Colonic mucosa (tissue), 4 donors: ENCODE measurements at regions not wholly inside any gene's neighbourhood (a gene's known extent, or its start where the extent isn't known, plus 50 kb on each side); places are given as distances from the start of the nearest gene placed in this dataset.

ENCODE experiments used
- DNase-seq: peaks from one replicate; pipeline ENCODE4 v3.0.0-alpha.2; 2020
- H3K27ac ChIP-seq: fragments of 200-600 bp; one replicate; pipeline ENCODE4 v1.8.0; 2021
- H3K27me3 ChIP-seq: fragments of 200-600 bp; one replicate; pipeline ENCODE4 v1.8.0; 2021
- H3K36me3 ChIP-seq: fragments of 200-600 bp; one replicate; pipeline ENCODE4 v1.8.0; 2021
- H3K4me1 ChIP-seq: fragments of 200-600 bp; one replicate; pipeline ENCODE4 v1.8.0; 2021; ENCODE audit warnings: mild to moderate bottlenecking
- H3K4me3 ChIP-seq: fragments of 200-600 bp; one replicate; pipeline ENCODE4 v1.8.0; 2021
- H3K9ac ChIP-seq, 2 donors: one replicate each; pipeline ENCODE4 v1.7.0; 2013; ENCODE audit warnings: control low read depth in 2 of 2, low read depth in 2 of 2, low read length in 2 of 2
- H3K9me3 ChIP-seq: fragments of 200-600 bp; one replicate; pipeline ENCODE4 v1.8.0; 2021
- CTCF ChIP-seq: fragments of 200-600 bp; IDR thresholded peaks from one replicate; pipeline ENCODE4 v1.8.0; 2022; ENCODE audit warnings: antibody characterized with exemption, mild to moderate bottlenecking
- intact Hi-C: fragments of 100-400 bp; cut with DNase I; formaldehyde crosslinking; loops from one replicate; pipeline ENCODE4 v1.14.1; 2022
- donor health status: healthy.
- donor health status: DM: no; HTN: no; CAD: no.
- donor health status: DM: no; HTN: no; CAD: no.

- Histone ChIP-seq H3K27me3 (peaks cover 6% of the 10 kb centered on the region), H3K36me3 (no peaks in the 10 kb centered on the region), H3K4me3 (no peak overlapping the region), H3K9me3 (no peaks in the 10 kb centered on the region), H3K27ac (no peak overlapping the region), H3K9ac (no peak overlapping the region), H3K4me1 (no peaks in the 10 kb centered on the region)
- intact Hi-C loops: no loop called here
- no peak for DNase-seq
- no peak for TF ChIP-seq CTCF
Measured at GRCh38 chr15:77695548-77695947, 62.8 kb upstream of the LINGO1 start.

- Histone ChIP-seq H3K9ac (no peak overlapping the region), H3K4me1 (no peaks in the 10 kb centered on the region), H3K4me3 (no peak overlapping the region), H3K27ac (no peak overlapping the region), H3K36me3 (no peaks in the 10 kb centered on the region), H3K27me3 (peaks cover 6% of the 10 kb centered on the region), H3K9me3 (no peaks in the 10 kb centered on the region)
- DNase-seq: no peak
- TF ChIP-seq CTCF: no peak
- intact Hi-C loops: no loop called here
Measured at GRCh38 chr15:77693576-77693975, 60.9 kb upstream of the LINGO1 start.

GRCh38 chr15:77692614-77693013 lies 59.9 kb upstream of the LINGO1 start:
- H3K27me3 ChIP-seq: peaks cover 6% of the 10 kb centered on the region
- intact Hi-C loops: no loop called here
- no peak overlapping the region for H3K27ac ChIP-seq
- H3K9ac ChIP-seq: no peak overlapping the region
- H3K9me3 ChIP-seq: no peaks in the 10 kb centered on the region
- TF ChIP-seq CTCF: no peak
- no peak overlapping the region for H3K4me3 ChIP-seq
- H3K4me1 ChIP-seq: no peaks in the 10 kb centered on the region
- no peaks in the 10 kb centered on the region for H3K36me3 ChIP-seq
- DNase-seq: no peak

- Histone ChIP-seq H3K36me3 (no peaks in the 10 kb centered on the region), H3K4me3 (no peak overlapping the region), H3K4me1 (no peaks in the 10 kb centered on the region), H3K9me3 (no peaks in the 10 kb centered on the region), H3K27me3 (peaks cover 6% of the 10 kb centered on the region), H3K27ac (no peak overlapping the region), H3K9ac (no peak overlapping the region)
- no peak for DNase-seq
- intact Hi-C loops: no loop called here
- no peak for TF ChIP-seq CTCF
Measured at GRCh38 chr15:77691607-77692006, 58.9 kb upstream of the LINGO1 start.

GRCh38 chr15:77689821-77690220 lies 57.1 kb upstream of the LINGO1 start:
- H3K4me3 ChIP-seq: no peak overlapping the region
- no peak for DNase-seq
- H3K9me3 ChIP-seq: no peaks in the 10 kb centered on the region
- no peak overlapping the region for H3K27ac ChIP-seq
- intact Hi-C loops: no loop called here
- no peak overlapping the region for H3K9ac ChIP-seq
- TF ChIP-seq CTCF: no peak
- H3K4me1 ChIP-seq: no peaks in the 10 kb centered on the region
- H3K36me3 ChIP-seq: no peaks in the 10 kb centered on the region
- no peaks in the 10 kb centered on the region for H3K27me3 ChIP-seq

- H3K27me3 ChIP-seq: no peaks in the 10 kb centered on the region
Measured at GRCh38 chr15:77688693-77689092, 56.0 kb upstream of the LINGO1 start.

More at GRCh38 chr15:77688693-77689092, 56.0 kb upstream of the LINGO1 start:
- DNase-seq: no peak
- H3K36me3 ChIP-seq: no peaks in the 10 kb centered on the region
- no peaks in the 10 kb centered on the region for H3K9me3 ChIP-seq
- no peak for TF ChIP-seq CTCF
- intact Hi-C loops: no loop called here
- no peak overlapping the region for H3K27ac ChIP-seq
- no peak overlapping the region for H3K9ac ChIP-seq
- H3K4me3 ChIP-seq: no peak overlapping the region
- no peaks in the 10 kb centered on the region for H3K4me1 ChIP-seq
